HUES64 (cell line): ENCODE measurements at regions not wholly inside any gene's neighbourhood (a gene's known extent, or its start where the extent isn't known, plus 50 kb on each side); places are given as distances from the start of the nearest gene placed in this dataset.

Experiments
- H3K27ac ChIP-seq: 2 replicates; pipeline ENCODE4 v1.7.0; 2013; ENCODE audit warnings: low read depth, low read length, inconsistent platforms
- H3K27me3 ChIP-seq: 2 replicates; pipeline ENCODE4 v1.6.1; 2013; ENCODE audit warnings: mild to moderate bottlenecking, low read length; ENCODE audit not compliant: insufficient read depth
- H3K36me3 ChIP-seq: 2 replicates; pipeline ENCODE4 v1.6.1; 2013; ENCODE audit warnings: mild to moderate bottlenecking, low read length; ENCODE audit not compliant: insufficient read depth
- H3K4me1 ChIP-seq: 2 replicates; pipeline ENCODE4 v1.6.1; 2013; ENCODE audit warnings: mild to moderate bottlenecking, low read length, moderate library complexity; ENCODE audit not compliant: insufficient read depth
- H3K4me3 ChIP-seq: 2 replicates; pipeline ENCODE4 v1.5.1; 2013; ENCODE audit warnings: mild to moderate bottlenecking, low read length, moderate library complexity
- H3K9ac ChIP-seq: 2 replicates; pipeline ENCODE4 v1.6.1; 2013; ENCODE audit warnings: mild to moderate bottlenecking, low read depth, low read length
- H3K9me3 ChIP-seq: 2 replicates; pipeline ENCODE4 v1.6.1; 2013; ENCODE audit warnings: low read depth, low read length; ENCODE audit not compliant: insufficient read depth
- WGBS: fragments of 150-250, 120-280 bp; methylation state at CpG from one replicate; pipeline ENCODE4 v1.1.7; 2013; ENCODE audit warnings: missing lambda C conversion rate; 5-methylcytosine and 5-hydroxymethylcytosine counted together

DNA sequence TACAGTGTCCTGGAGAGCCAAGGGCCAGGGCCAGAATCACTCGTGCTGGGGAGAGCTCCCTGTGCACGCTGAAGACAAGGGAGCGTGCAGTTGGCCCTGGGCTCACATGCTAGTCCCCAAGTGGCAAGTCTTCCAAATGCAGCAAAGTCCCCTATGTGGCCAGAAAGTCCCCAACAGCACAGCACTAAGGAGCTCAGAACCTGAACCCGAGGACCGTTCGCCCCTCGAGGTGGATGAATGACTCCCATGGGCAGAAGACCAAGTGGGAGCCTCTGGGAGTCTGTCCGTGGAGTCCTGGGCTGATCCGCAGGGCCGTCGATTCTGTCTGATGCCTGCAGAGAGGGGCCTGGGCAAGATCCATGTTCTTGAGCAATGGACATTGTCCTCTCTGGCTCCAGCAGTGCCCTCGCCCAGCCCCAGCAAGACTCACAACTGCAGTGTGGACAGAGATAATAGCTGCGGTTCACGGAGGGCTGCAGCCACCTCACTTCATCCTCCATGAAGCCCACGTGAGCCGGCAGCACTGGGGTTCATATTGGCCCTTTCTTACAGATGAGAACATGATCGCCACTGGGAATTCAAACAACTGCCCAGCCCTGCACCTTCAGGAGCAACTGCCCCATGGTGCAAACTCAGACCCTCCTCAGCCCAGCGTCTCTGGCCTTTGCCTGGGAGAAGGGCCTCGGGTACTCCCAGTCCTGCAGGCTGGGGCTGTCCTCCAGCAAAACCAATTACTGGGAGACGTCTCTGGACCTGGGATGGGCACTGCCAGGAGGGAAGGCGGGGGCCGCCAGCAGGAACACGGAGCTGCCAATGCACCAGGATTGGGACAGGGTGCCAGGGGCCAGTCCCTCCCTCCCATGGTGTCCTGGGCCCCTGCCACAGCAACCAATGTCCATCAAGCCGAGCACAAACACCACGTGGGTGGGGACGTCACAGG, 243.7 kb downstream of the NPHP4 start:
- 90% methylated on average over 26 of the region's 26 CpGs for WGBS
- Histone ChIP-seq H3K9ac (no peak overlapping the region), H3K27me3 (peaks cover 3% of the 10 kb centered on the region; the same call in 1 of the 2 replicates), H3K4me1 (peaks cover 17% of the 10 kb centered on the region), H3K27ac (no peak overlapping the region), H3K4me3 (no peak overlapping the region), H3K9me3 (no peaks in the 10 kb centered on the region), H3K36me3 (no peaks in the 10 kb centered on the region)

DNA sequence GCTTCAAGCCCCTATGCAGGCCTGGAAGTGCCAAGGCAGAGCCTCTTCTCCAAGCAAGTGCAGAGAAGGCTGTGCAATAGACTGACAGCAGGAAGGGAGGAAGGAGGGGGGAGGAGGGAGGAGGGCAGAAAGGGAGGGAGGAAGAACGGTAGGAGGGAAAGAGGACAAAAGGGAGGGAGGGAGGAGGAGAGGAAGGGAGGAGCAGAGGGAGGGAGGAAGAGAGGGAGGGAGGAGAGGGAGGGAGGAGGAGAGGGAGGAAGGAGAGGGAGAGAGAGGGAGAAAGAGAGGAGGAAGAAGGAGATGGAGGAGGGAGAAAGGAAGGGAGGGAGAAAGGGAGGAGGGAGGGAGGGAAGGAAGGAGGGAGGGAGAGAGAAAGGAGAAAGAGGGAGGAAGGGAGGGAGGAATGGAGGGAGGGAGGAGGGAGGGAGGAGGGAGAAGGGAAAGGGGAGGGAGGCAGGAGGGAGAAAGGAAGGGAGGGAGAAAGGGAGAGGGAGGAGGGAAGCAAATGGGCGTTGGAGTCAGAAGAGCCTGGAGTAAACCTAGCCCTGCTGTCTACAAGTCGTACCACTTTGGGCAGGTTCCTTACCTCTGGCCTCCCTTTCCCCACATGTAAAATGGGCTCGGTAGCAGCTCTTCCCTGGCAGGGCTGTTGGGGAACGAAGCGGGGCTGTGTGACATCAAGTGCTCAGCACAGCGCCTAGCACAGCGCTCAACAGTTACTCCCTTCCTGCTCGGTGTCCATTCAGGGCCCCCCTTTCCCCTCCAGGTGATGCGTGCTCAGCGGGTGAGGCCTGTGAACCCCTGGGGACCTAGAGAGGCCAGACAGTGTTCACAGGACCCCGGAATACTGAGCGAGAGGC, 244.6 kb downstream of the NPHP4 start:
- no peaks in the 10 kb centered on the region for H3K9me3 ChIP-seq
- 82% methylated on average over 13 of the region's 13 CpGs for WGBS
- H3K27me3 ChIP-seq: peaks cover 3% of the 10 kb centered on the region; the same call in 1 of the 2 replicates
- peaks cover 17% of the 10 kb centered on the region for H3K4me1 ChIP-seq
- H3K27ac ChIP-seq: no peak overlapping the region
- H3K9ac ChIP-seq: no peak overlapping the region
- H3K4me3 ChIP-seq: no peak overlapping the region
- no peaks in the 10 kb centered on the region for H3K36me3 ChIP-seq

DNA sequence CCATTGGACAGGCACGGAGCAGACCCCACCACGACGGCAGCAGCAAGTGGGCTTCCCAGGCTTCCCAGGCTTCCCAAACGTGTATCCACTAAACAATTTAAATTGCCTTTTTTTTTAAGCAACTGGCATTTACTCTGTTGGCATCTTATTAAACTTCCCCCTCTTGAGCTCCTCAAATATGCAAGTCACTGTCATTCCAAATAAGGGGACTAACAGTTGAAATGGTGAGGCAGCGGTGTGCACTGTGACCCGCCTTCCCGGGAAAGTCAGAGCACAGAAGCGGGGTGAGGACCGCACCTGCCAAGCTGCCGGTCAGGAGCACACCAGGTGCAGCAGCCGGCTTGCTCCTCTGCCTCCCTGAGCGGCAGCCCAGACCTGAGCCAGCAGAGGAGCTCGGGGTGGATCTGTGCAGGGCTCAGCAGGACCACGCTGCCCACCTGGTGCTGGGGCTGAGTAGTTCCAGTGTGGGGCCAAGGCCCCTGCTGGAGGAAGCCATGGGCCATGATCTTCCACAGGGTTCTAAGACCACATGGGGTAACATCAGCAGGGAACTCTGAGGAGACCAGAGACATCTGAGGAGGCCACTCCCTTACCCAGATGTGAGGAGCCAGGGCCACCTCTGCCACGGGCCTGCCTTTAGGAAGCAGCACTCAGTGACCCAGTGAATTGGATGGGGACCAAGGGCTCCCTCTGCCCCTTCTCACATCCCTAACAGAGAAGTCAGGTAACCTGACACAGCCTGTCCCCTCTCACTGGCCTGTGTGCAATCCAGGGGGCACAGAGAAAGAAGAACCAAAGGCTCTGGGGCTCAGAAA, 245.4 kb downstream of the NPHP4 start:
- no peaks in the 10 kb centered on the region for H3K36me3 ChIP-seq
- H3K4me3 ChIP-seq: no peak overlapping the region
- H3K9me3 ChIP-seq: no peaks in the 10 kb centered on the region
- no peak overlapping the region for H3K27ac ChIP-seq
- peaks cover 3% of the 10 kb centered on the region; the same call in 1 of the 2 replicates for H3K27me3 ChIP-seq
- no peak overlapping the region for H3K9ac ChIP-seq
- H3K4me1 ChIP-seq: peaks cover 10% of the 10 kb centered on the region
- WGBS: 75% methylated on average over 15 of the region's 15 CpGs

DNA sequence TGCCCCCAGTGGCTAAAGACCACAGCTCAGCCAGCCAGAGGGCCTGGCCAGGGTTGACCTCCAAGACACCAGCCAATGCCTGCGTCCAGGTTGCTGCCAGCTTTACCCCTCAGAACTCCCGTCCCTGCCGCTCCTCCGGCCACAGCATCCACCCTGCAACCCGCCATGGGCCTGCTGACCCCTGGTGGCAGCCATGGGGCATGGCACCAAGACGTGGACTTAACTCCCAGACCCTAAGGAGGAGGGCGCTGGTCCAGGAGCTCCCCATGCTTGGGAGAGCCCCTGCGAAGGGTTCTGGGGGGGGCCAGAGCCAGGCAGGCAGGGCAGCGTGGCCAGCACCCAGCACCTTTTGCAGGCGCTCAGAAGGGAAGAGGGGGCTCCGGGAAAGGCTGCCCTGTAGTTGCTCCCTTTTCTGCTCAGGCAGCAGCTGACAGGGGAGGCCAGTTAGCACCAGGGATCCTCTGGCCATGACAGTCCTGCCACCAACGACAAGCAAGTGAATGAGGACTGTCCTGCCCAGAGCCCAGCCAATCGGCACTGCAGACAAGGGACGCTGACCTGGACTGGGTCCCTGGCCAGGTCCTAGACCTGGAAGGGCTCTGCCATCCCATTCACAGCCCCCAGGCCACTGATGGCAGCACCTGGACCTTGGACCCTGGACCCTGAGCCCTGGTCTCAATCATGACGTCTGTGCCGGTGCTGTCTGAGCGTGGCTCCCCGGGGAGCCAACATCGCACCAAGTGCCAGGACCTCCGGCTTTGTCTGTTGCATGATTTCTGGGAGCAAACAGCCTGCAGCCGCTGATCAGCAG, 246.2 kb downstream of the NPHP4 start:
- no peaks in the 10 kb centered on the region for H3K9me3 ChIP-seq
- peaks cover 3% of the 10 kb centered on the region; the same call in 1 of the 2 replicates for H3K27me3 ChIP-seq
- H3K27ac ChIP-seq: no peak overlapping the region
- no peak overlapping the region for H3K9ac ChIP-seq
- no peak overlapping the region for H3K4me3 ChIP-seq
- WGBS: 46% methylated on average over 21 of the region's 21 CpGs
- peaks cover 5% of the 10 kb centered on the region for H3K4me1 ChIP-seq
- no peaks in the 10 kb centered on the region for H3K36me3 ChIP-seq

DNA sequence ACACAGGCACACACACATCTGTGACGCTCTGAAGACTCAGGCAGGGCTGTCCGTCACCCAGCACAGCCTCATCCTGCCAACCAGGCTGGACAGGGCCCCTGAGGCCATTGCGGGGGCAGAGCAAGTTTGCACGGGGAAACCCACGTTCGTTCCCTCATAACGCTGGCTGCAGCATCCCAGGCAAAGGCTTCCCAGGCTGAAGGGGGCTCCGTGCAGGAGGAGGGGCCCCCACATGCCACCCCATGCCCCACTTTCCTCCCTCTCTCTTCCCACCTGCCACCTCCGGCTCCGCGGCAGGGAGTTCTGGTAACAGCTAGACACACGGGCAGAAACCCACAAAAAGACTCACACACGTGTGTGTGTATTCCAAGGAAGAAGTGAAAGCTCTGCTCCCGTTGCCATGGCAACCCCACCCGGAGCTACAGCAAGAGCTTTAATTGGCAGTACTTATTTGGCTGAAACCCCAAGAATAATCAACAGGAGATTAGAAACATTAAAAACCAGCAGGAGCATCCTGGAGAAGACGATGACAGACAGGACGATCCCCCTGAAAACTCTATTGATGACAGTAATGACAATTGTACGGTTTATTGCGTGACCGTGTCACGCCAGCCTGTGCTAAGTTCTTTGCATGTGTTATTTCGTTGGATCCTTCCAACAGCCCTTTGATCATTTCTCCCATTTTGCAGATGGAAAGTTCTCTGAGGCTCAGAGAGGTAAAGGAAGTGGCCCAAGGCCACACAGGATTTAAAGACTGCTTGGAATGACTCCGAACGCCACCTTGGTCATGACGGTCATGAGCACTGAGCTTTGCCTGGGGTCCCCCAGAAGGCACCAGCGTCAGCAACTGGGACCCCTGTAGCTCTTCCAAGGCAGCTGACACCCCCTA, 247.1 kb downstream of the NPHP4 start:
- no peak overlapping the region for H3K27ac ChIP-seq
- no peaks in the 10 kb centered on the region for H3K36me3 ChIP-seq
- 86% methylated on average over 26 of the region's 26 CpGs for WGBS
- H3K4me3 ChIP-seq: no peak overlapping the region
- peaks cover 5% of the 10 kb centered on the region for H3K4me1 ChIP-seq
- peaks cover 3% of the 10 kb centered on the region; the same call in 1 of the 2 replicates for H3K27me3 ChIP-seq
- H3K9me3 ChIP-seq: no peaks in the 10 kb centered on the region
- H3K9ac ChIP-seq: no peak overlapping the region

DNA sequence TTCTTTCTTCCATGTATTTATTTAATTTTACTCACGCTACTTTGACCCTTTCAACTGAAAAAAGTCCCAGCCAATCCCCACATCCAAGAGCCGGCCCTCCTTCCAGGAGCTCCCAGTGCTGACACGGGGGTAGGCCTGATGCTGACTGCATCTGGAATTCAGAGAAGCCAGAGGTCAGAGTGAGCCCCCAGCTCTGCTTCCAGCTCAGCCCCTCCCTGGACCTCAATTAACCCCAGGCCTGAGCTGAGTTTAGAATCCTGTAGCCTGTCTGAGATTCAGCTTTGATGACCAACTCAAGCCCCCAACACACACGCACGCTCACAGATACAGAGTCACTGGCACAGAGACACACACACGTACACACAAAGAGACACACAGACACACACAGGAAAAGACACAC, 247.9 kb downstream of the NPHP4 start:
- Histone ChIP-seq H3K36me3 (no peaks in the 10 kb centered on the region), H3K27me3 (peaks cover under 1% of the 10 kb centered on the region; the same call in 1 of the 2 replicates), H3K9me3 (no peaks in the 10 kb centered on the region), H3K9ac (no peak overlapping the region), H3K27ac (no peak overlapping the region), H3K4me3 (no peak overlapping the region), H3K4me1 (peaks cover 5% of the 10 kb centered on the region)
- 82% methylated on average over 6 of the region's 6 CpGs for WGBS

DNA sequence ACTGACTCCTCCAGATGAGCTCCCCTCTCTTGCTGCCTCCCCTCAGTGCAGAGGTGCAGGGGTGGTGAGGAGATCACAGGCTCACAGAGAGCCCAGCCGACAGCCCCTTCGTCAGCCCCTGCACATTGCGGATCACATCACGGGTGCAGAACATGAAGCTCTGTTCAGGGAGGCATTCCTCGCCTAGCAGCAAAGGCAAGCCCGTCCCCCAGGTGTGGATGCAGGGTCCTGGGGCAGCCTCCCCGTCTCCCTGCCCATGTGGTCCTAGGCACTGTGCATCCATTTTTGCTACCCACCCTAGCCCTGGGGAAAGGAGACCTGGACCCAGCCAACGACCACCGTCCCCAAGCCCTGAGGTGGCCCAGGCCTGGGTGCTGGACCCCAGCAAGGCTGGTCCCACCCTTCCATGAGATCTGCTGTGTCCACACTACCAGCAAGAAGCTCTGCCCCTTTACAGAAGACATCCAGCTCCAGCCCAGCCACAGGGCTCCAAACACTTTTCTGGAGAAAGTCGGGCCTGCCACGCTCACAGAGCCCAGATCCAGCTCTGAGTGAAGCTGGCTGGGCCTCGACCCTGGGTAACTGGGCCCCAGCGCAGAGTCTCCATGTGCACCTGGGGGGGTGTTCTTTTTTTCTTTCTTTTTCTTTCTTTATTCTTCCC, 248.7 kb downstream of the NPHP4 start:
- Histone ChIP-seq H3K4me3 (no peak overlapping the region), H3K27ac (no peak overlapping the region), H3K9me3 (no peaks in the 10 kb centered on the region), H3K4me1 (peaks cover 5% of the 10 kb centered on the region), H3K9ac (no peak overlapping the region), H3K36me3 (no peaks in the 10 kb centered on the region), H3K27me3 (no peaks in the 10 kb centered on the region)
- WGBS: 91% methylated on average over 12 of the region's 13 CpGs

DNA sequence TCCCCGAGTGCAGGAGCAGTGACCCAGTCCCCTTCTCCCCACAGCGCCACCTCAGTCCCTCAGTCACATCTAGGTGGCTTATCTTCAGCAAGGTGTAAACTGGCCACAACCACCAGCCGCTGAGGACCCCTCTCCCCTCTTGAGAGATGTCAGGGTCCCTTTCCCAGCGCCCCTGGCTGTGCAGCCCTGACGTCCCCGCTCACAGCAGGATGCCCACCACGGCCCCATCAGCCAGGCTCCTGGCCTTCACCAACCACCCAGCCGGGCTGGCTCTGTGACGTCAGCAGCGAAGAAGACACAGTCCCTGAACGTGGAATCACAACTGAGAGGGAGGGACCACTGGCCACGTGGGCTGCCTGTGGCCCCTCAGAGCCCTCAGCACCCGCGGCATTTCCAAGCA, 249.4 kb downstream of the NPHP4 start:
- no peak overlapping the region for H3K4me3 ChIP-seq
- no peaks in the 10 kb centered on the region for H3K27me3 ChIP-seq
- H3K9ac ChIP-seq: no peak overlapping the region
- H3K27ac ChIP-seq: no peak overlapping the region
- peaks cover 5% of the 10 kb centered on the region for H3K4me1 ChIP-seq
- WGBS: 89% methylated on average over 14 of the region's 14 CpGs
- H3K9me3 ChIP-seq: no peaks in the 10 kb centered on the region
- H3K36me3 ChIP-seq: no peaks in the 10 kb centered on the region

DNA sequence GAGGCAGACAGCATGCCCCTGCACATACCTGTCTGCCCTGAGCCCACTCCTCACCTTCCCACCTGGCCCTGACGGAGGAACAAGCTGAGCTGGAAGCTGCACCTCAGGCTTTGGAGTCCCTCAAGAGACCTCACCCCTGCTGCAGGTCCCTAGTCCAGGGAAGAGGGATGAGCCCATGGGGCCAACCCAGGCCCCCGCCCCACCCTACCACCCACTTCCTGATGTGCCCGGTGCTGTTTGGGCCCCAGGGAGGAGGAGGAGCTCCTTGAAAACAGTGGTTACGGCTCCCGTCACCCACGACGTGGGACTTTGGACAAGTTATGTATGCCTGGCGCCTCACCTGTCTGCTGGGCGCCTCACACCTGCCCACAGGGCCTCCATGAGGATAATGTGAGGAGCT, 250.2 kb downstream of the NPHP4 start:
- no peak overlapping the region for H3K4me3 ChIP-seq
- WGBS: 89% methylated on average over 9 of the region's 9 CpGs
- no peak overlapping the region for H3K9ac ChIP-seq
- no peaks in the 10 kb centered on the region for H3K36me3 ChIP-seq
- no peak overlapping the region for H3K27ac ChIP-seq
- no peaks in the 10 kb centered on the region for H3K27me3 ChIP-seq
- H3K4me1 ChIP-seq: peaks cover 4% of the 10 kb centered on the region
- H3K9me3 ChIP-seq: no peaks in the 10 kb centered on the region
